HL-60 (cell line): ENCODE measurements at regions not wholly inside any gene's neighbourhood (a gene's known extent, or its start where the extent isn't known, plus 50 kb on each side); places are given as distances from the start of the nearest gene placed in this dataset.
"Not testable (repeated sequence)": the region's sequence is repeated elsewhere in the genome, so short reads cannot be mapped to it uniquely, and the experiment has no call there.

Experiments
- DNase-seq, 2 experiments: peaks; one replicate each; pipeline ENCODE4 v3.0.0-alpha.2; 2010 to 2020; ENCODE audit warnings: low read depth in 1 of 2, low spot score in 1 of 2
- H3K27ac ChIP-seq: fragments of 250-450 bp; sonication (Bioruptor Pico); replicated peaks from 2 replicates; pipeline ENCODE4 v1.5.1; 2020; ENCODE audit warnings: mild to moderate bottlenecking, moderate library complexity
- H3K27me3 ChIP-seq: fragments of 250-450 bp; sonication (Bioruptor Pico); 2 replicates; pipeline ENCODE4 v1.5.1; 2021; ENCODE audit warnings: mild to moderate bottlenecking, moderate library complexity; ENCODE audit not compliant: insufficient read depth, poor library complexity, severe bottlenecking
- H3K4me3 ChIP-seq: replicated peaks from 2 replicates; pipeline ENCODE4 v1.5.1; 2011; ENCODE audit warnings: mild to moderate bottlenecking, control low read depth, low read length; ENCODE audit not compliant: insufficient read depth
- CTCF ChIP-seq: IDR thresholded peaks from one replicate; pipeline ENCODE4 v1.5.1; 2011; ENCODE audit warnings: low read length, control low read depth, inconsistent platforms; ENCODE audit not compliant: insufficient read depth
- GABPA ChIP-seq: IDR thresholded peaks from 2 replicates; pipeline ENCODE4 v1.6.1; 2012; ENCODE audit warnings: low read depth
- POLR2AphosphoS5 ChIP-seq: IDR thresholded peaks from 2 replicates; pipeline ENCODE4 v1.6.1; 2012; ENCODE audit warnings: low read depth
- REST ChIP-seq: IDR thresholded peaks from 2 replicates; pipeline ENCODE4 v1.6.1; 2012; ENCODE audit warnings: low read depth; ENCODE audit not compliant: insufficient replicate concordance
- SPI1 ChIP-seq: IDR thresholded peaks from 2 replicates; pipeline ENCODE4 v1.6.1; 2012; ENCODE audit warnings: low read depth, mild to moderate bottlenecking, borderline replicate concordance

GRCh38 chr6:114824409-114824808, 481.6 kb upstream of the HS3ST5 start:
- no peak for DNase-seq
- no peak overlapping the region for H3K4me3 ChIP-seq
- H3K27ac ChIP-seq, result no peak overlapping the region
- no peak for TF ChIP-seq SPI1
- TF ChIP-seq REST, result no peak
- TF ChIP-seq GABPA, result no peak
- TF ChIP-seq POLR2AphosphoS5, result no peak
- TF ChIP-seq CTCF, result no peak
- H3K27me3 ChIP-seq, result no peaks in the 10 kb centered on the region

- Histone ChIP-seq H3K4me3 (no peak overlapping the region), H3K27ac (no peak overlapping the region), H3K27me3 (no peaks in the 10 kb centered on the region)
- no peak for DNase-seq
- TF ChIP-seq CTCF, result no peak
- no peak for TF ChIP-seq SPI1
- TF ChIP-seq GABPA, result no peak
- no peak for TF ChIP-seq REST
- TF ChIP-seq POLR2AphosphoS5, result no peak
Measured at GRCh38 chr6:114816678-114817077, 473.9 kb upstream of the HS3ST5 start.

GRCh38 chr6:114810468-114810867, 467.6 kb upstream of the HS3ST5 start:
- TF ChIP-seq GABPA (no peak), POLR2AphosphoS5 (no peak), REST (no peak), CTCF (no peak), SPI1 (no peak)
- Histone ChIP-seq H3K27ac (no peak overlapping the region), H3K4me3 (no peak overlapping the region), H3K27me3 (no peaks in the 10 kb centered on the region)
- DNase-seq, result no peak

- not testable (repeated sequence) for H3K27ac ChIP-seq, H3K4me3 ChIP-seq, H3K27me3 ChIP-seq, DNase-seq
Measured at GRCh38 chr6:114805426-114805825, 462.6 kb upstream of the HS3ST5 start.
